Testis (tissue), 2 donors: ENCODE measurements at regions not wholly inside any gene's neighbourhood (a gene's known extent, or its start where the extent isn't known, plus 50 kb on each side); places are given as distances from the start of the nearest gene placed in this dataset.

ENCODE experiments used
- POLR2A ChIP-seq: fragments of 450-650 bp; IDR thresholded peaks from one replicate; pipeline ENCODE4 v1.6.1; 2017; ENCODE audit warnings: antibody characterized with exemption, mild to moderate bottlenecking, moderate library complexity
- TF ChIP-seq, protein P1 (sequence below), 3 experiments: fragments of 450-650 bp in 2 of 3; fragments of 200-600 bp in 1 of 3; sonication (generic) in 1 of 3; IDR thresholded peaks; one replicate each; pipeline ENCODE4 v1.5.1; 2016 to 2019; ENCODE audit warnings: antibody characterized with exemption in 3 of 3, mild to moderate bottlenecking in 2 of 3, moderate library complexity in 1 of 3

GRCh38 chrX:5730556-5730955 lies 498.1 kb downstream of the NLGN4X start:
- TF ChIP-seq, protein P1, sequence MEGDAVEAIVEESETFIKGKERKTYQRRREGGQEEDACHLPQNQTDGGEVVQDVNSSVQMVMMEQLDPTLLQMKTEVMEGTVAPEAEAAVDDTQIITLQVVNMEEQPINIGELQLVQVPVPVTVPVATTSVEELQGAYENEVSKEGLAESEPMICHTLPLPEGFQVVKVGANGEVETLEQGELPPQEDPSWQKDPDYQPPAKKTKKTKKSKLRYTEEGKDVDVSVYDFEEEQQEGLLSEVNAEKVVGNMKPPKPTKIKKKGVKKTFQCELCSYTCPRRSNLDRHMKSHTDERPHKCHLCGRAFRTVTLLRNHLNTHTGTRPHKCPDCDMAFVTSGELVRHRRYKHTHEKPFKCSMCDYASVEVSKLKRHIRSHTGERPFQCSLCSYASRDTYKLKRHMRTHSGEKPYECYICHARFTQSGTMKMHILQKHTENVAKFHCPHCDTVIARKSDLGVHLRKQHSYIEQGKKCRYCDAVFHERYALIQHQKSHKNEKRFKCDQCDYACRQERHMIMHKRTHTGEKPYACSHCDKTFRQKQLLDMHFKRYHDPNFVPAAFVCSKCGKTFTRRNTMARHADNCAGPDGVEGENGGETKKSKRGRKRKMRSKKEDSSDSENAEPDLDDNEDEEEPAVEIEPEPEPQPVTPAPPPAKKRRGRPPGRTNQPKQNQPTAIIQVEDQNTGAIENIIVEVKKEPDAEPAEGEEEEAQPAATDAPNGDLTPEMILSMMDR (IDR thresholded peaks at IDR 0.05) = no peak
- no peak for TF ChIP-seq POLR2A
